ENCODE measurements at regions not wholly inside any gene's neighbourhood (a gene's known extent, or its start where the extent isn't known, plus 50 kb on each side); places are given as distances from the start of the nearest gene placed in this dataset.

GRCh38 chr16:16879567-16880251 lies 500.8 kb downstream of the NPIPA7 start:
- Histone ChIP-seq H3K4me2 (ENCODE audit: low read length) (no peak overlapping the region), H3K9me3 (ENCODE audit: control insufficient read depth, insufficient read depth, low read length) (no peaks in the 10 kb centered on the region), H4K20me1 (ENCODE audit: control insufficient read depth, insufficient read depth, low read depth, low read length) (no peaks in the 10 kb centered on the region), H3K27me3 (ENCODE audit: control insufficient read depth, low read length) (no peaks in the 10 kb centered on the region), H3K9me2 (replicated peaks; ENCODE audit: control insufficient read depth, low read length) (no peaks in the 10 kb centered on the region), H3K36me3 (ENCODE audit: control insufficient read depth, low read length) (no peaks in the 10 kb centered on the region), H3K4me3 (ENCODE audit: low read length) (no peak overlapping the region), H3F3A (ENCODE audit: control insufficient read depth, insufficient read depth) (no peaks in the 10 kb centered on the region), H3K79me2 (ENCODE audit: control insufficient read depth, low read length) (no peaks in the 10 kb centered on the region), H3K4me1 (ENCODE audit: control insufficient read depth, low read length) (no peaks in the 10 kb centered on the region), H3K27ac (ENCODE audit: low read depth, low read length) (no peak overlapping the region)
- TF ChIP-seq EZH2phosphoT487 (IDR thresholded peaks at IDR 0.05; ENCODE audit: borderline replicate concordance, low read length) (no peak), CTCF (IDR thresholded peaks at IDR 0.05; ENCODE audit: low read depth, low read length, poor library complexity, severe bottlenecking) (no peak)

- Histone ChIP-seq H3K9me2 (replicated peaks; ENCODE audit: control insufficient read depth, low read length) (no peaks in the 10 kb centered on the region), H3K27me3 (ENCODE audit: control insufficient read depth, low read length) (no peaks in the 10 kb centered on the region), H3K79me2 (ENCODE audit: control insufficient read depth, low read length) (no peaks in the 10 kb centered on the region), H3K4me3 (ENCODE audit: low read length) (no peak overlapping the region), H3F3A (ENCODE audit: control insufficient read depth, insufficient read depth) (no peaks in the 10 kb centered on the region), H3K36me3 (ENCODE audit: control insufficient read depth, low read length) (no peaks in the 10 kb centered on the region), H4K20me1 (ENCODE audit: control insufficient read depth, insufficient read depth, low read depth, low read length) (no peaks in the 10 kb centered on the region), H3K27ac (ENCODE audit: low read depth, low read length) (no peak overlapping the region), H3K9me3 (ENCODE audit: control insufficient read depth, insufficient read depth, low read length) (no peaks in the 10 kb centered on the region), H3K4me1 (ENCODE audit: control insufficient read depth, low read length) (no peaks in the 10 kb centered on the region), H3K4me2 (ENCODE audit: low read length) (no peak overlapping the region)
- TF ChIP-seq CTCF (IDR thresholded peaks at IDR 0.05; ENCODE audit: low read depth, low read length, poor library complexity, severe bottlenecking) (no peak), EZH2phosphoT487 (IDR thresholded peaks at IDR 0.05; ENCODE audit: borderline replicate concordance, low read length) (no peak)
These were observed 502.9 kb downstream of the NPIPA7 start for GRCh38 chr16:16881814-16882213.

GRCh38 chr16:16882766-16883165 lies 503.8 kb downstream of the NPIPA7 start:
- Histone ChIP-seq H3K4me1 (ENCODE audit: control insufficient read depth, low read length) (no peaks in the 10 kb centered on the region), H3K4me3 (ENCODE audit: low read length) (no peak overlapping the region), H3K27ac (ENCODE audit: low read depth, low read length) (no peak overlapping the region), H4K20me1 (ENCODE audit: control insufficient read depth, insufficient read depth, low read depth, low read length) (no peaks in the 10 kb centered on the region), H3K9me3 (ENCODE audit: control insufficient read depth, insufficient read depth, low read length) (no peaks in the 10 kb centered on the region), H3F3A (ENCODE audit: control insufficient read depth, insufficient read depth) (no peaks in the 10 kb centered on the region), H3K9me2 (replicated peaks; ENCODE audit: control insufficient read depth, low read length) (no peaks in the 10 kb centered on the region), H3K79me2 (ENCODE audit: control insufficient read depth, low read length) (no peaks in the 10 kb centered on the region), H3K27me3 (ENCODE audit: control insufficient read depth, low read length) (no peaks in the 10 kb centered on the region), H3K36me3 (ENCODE audit: control insufficient read depth, low read length) (no peaks in the 10 kb centered on the region), H3K4me2 (ENCODE audit: low read length) (no peak overlapping the region)
- no peak for TF ChIP-seq EZH2phosphoT487 (IDR thresholded peaks at IDR 0.05; ENCODE audit: borderline replicate concordance, low read length)
- TF ChIP-seq CTCF (IDR thresholded peaks at IDR 0.05; ENCODE audit: low read depth, low read length, poor library complexity, severe bottlenecking), result no peak

Measured in DOHH2 (cell line).